ENCODE measurements at regions not wholly inside any gene's neighbourhood (a gene's known extent, or its start where the extent isn't known, plus 50 kb on each side); places are given as distances from the start of the nearest gene placed in this dataset.

- no peak for DNase-seq (ENCODE audit: extremely low spot score in 2 of 2)
- Histone ChIP-seq H3K36me3 (no peaks in the 10 kb centered on the region), H3K4me1 (no peaks in the 10 kb centered on the region), H3K27me3 (no peaks in the 10 kb centered on the region), H3K4me3 (no peak overlapping the region), H3K9me3 (no peaks in the 10 kb centered on the region), H3K27ac (no peak overlapping the region)
- TF ChIP-seq POLR2A (IDR thresholded peaks at IDR 0.05) (no peak), CTCF (IDR thresholded peaks at IDR 0.05) (no peak), POLR2AphosphoS5 (IDR thresholded peaks at IDR 0.05; ENCODE audit: insufficient read depth in 1 of 2, low read depth in 1 of 2) (no peak)
- intact Hi-C loops (cut with DNase I) = no loop called here
Observed at GRCh38 chr6:145263778-145264211, 471.5 kb downstream of the EPM2A start.

GRCh38 chr6:145266432-145267075 lies 468.8 kb downstream of the EPM2A start:
- H3K9me3 ChIP-seq = no peaks in the 10 kb centered on the region
- no peak overlapping the region for H3K4me3 ChIP-seq
- no peaks in the 10 kb centered on the region for H3K36me3 ChIP-seq
- TF ChIP-seq POLR2AphosphoS5 (IDR thresholded peaks at IDR 0.05; ENCODE audit: insufficient read depth in 1 of 2, low read depth in 1 of 2) (no peak), POLR2A (IDR thresholded peaks at IDR 0.05) (no peak), CTCF (IDR thresholded peaks at IDR 0.05) (no peak)
- no peaks in the 10 kb centered on the region for H3K4me1 ChIP-seq
- no peak overlapping the region for H3K27ac ChIP-seq
- no peaks in the 10 kb centered on the region for H3K27me3 ChIP-seq
- DNase-seq (ENCODE audit: extremely low spot score in 2 of 2) = no peak
- intact Hi-C loops (cut with DNase I) = no loop called here

GRCh38 chr6:145267076-145267867 lies 468.0 kb downstream of the EPM2A start:
- H3K27ac ChIP-seq = no peak overlapping the region
- TF ChIP-seq CTCF (IDR thresholded peaks at IDR 0.05) (no peak), POLR2A (IDR thresholded peaks at IDR 0.05) (no peak), POLR2AphosphoS5 (IDR thresholded peaks at IDR 0.05; ENCODE audit: insufficient read depth in 1 of 2, low read depth in 1 of 2) (no peak)
- no peaks in the 10 kb centered on the region for H3K36me3 ChIP-seq
- H3K4me1 ChIP-seq = no peaks in the 10 kb centered on the region
- no peaks in the 10 kb centered on the region for H3K9me3 ChIP-seq
- no peaks in the 10 kb centered on the region for H3K27me3 ChIP-seq
- DNase-seq (ENCODE audit: extremely low spot score in 2 of 2) = no peak
- intact Hi-C loops (cut with DNase I) = no loop called here
- H3K4me3 ChIP-seq = no peak overlapping the region

- intact Hi-C loops (cut with DNase I) = no loop called here
- TF ChIP-seq CTCF (IDR thresholded peaks at IDR 0.05) (no peak), POLR2AphosphoS5 (IDR thresholded peaks at IDR 0.05; ENCODE audit: insufficient read depth in 1 of 2, low read depth in 1 of 2) (no peak), POLR2A (IDR thresholded peaks at IDR 0.05) (no peak)
- H3K36me3 ChIP-seq = no peaks in the 10 kb centered on the region
- H3K27me3 ChIP-seq = no peaks in the 10 kb centered on the region
- H3K4me1 ChIP-seq = no peaks in the 10 kb centered on the region
- no peaks in the 10 kb centered on the region for H3K9me3 ChIP-seq
- no peak overlapping the region for H3K4me3 ChIP-seq
- no peak for DNase-seq (ENCODE audit: extremely low spot score in 2 of 2)
- no peak overlapping the region for H3K27ac ChIP-seq
Observed at GRCh38 chr6:145270464-145270863, 464.9 kb downstream of the EPM2A start.

GRCh38 chr6:145271040-145271439 lies 464.3 kb downstream of the EPM2A start:
- no peak for TF ChIP-seq CTCF (IDR thresholded peaks at IDR 0.05)
- TF ChIP-seq POLR2A (IDR thresholded peaks at IDR 0.05) = no peak
- TF ChIP-seq POLR2AphosphoS5 (IDR thresholded peaks at IDR 0.05; ENCODE audit: insufficient read depth in 1 of 2, low read depth in 1 of 2) = no peak
- H3K27me3 ChIP-seq = no peaks in the 10 kb centered on the region
- no peaks in the 10 kb centered on the region for H3K4me1 ChIP-seq
- DNase-seq (ENCODE audit: extremely low spot score in 2 of 2) = no peak
- H3K4me3 ChIP-seq = no peak overlapping the region
- intact Hi-C loops (cut with DNase I) = no loop called here
- H3K36me3 ChIP-seq = no peaks in the 10 kb centered on the region
- no peak overlapping the region for H3K27ac ChIP-seq
- H3K9me3 ChIP-seq = no peaks in the 10 kb centered on the region

Measured in vagina (tissue), 2 donors.